Activated CD4-positive, alpha-beta memory T cell treated with anti-CD3 and anti-CD28 coated beads, Interleukin-2, amount 10 ng/mL, durations not matched to agents 7 days and 5 days (primary cell): ENCODE measurements at regions not wholly inside any gene's neighbourhood (a gene's known extent, or its start where the extent isn't known, plus 50 kb on each side); places are given as distances from the start of the nearest gene placed in this dataset.

Experiments used
- CTCF ChIA-PET: fragments of 350-600 bp; sonication (Branson Sonifier 250); formaldehyde crosslinking; loops from one replicate; lab custom pipeline; 2021; ENCODE audit warnings: antibody characterized with exemption, inconsistent platforms; lab: Charles Lee
- POLR2A ChIA-PET: fragments of 350-600 bp; sonication (Branson Sonifier 250); formaldehyde crosslinking; loops from one replicate; lab custom pipeline; 2021; ENCODE audit warnings: antibody characterized with exemption; lab: Charles Lee
- DNase-seq: peaks from one replicate; pipeline ENCODE4 v3.0.0-alpha.2; 2020
- H3K27ac Mint-ChIP-seq: one replicate; pipeline ENCODE4 v1.8.0; 2021; ENCODE audit warnings: mild to moderate bottlenecking, mixed read lengths
- H3K27me3 Mint-ChIP-seq: one replicate; pipeline ENCODE4 v1.8.0; 2021; ENCODE audit warnings: mixed read lengths
- H3K36me3 Mint-ChIP-seq: one replicate; pipeline ENCODE4 v1.8.0; 2021; ENCODE audit warnings: low read depth, mixed read lengths
- H3K4me1 Mint-ChIP-seq: one replicate; pipeline ENCODE4 v1.8.0; 2021; ENCODE audit warnings: mixed read lengths
- H3K4me3 Mint-ChIP-seq: one replicate; pipeline ENCODE4 v1.8.0; 2021; ENCODE audit warnings: mild to moderate bottlenecking, mixed read lengths
- H3K9me3 Mint-ChIP-seq: one replicate; pipeline ENCODE4 v1.8.0; 2021; ENCODE audit warnings: mixed read lengths

- no peak for DNase-seq
- ChIA-PET CTCF (no interaction called here), POLR2A (no interaction called here)
- Mint-ChIP-seq H3K27me3 (peaks cover 31% of the 10 kb centered on the region), H3K36me3 (peaks cover 11% of the 10 kb centered on the region), H3K4me1 (no peaks in the 10 kb centered on the region), H3K4me3 (no peak overlapping the region), H3K27ac (no peak overlapping the region), H3K9me3 (peaks cover 18% of the 10 kb centered on the region)
Measured at GRCh38 chr17:77716289-77716926, 242.1 kb upstream of the TNRC6C start.

GRCh38 chr17:77717941-77718668, 240.4 kb upstream of the TNRC6C start:
- H3K4me3 Mint-ChIP-seq: no peak overlapping the region
- H3K36me3 Mint-ChIP-seq: peaks cover 11% of the 10 kb centered on the region
- POLR2A ChIA-PET: no interaction called here
- H3K9me3 Mint-ChIP-seq: peaks cover 18% of the 10 kb centered on the region
- H3K27me3 Mint-ChIP-seq: peaks cover 28% of the 10 kb centered on the region
- H3K27ac Mint-ChIP-seq: no peak overlapping the region
- CTCF ChIA-PET: no interaction called here
- DNase-seq: peak; percentile 8
- H3K4me1 Mint-ChIP-seq: no peaks in the 10 kb centered on the region

GRCh38 chr17:77718669-77718961, 239.9 kb upstream of the TNRC6C start:
- no peak overlapping the region for H3K4me3 Mint-ChIP-seq
- POLR2A ChIA-PET: no interaction called here
- no peaks in the 10 kb centered on the region for H3K4me1 Mint-ChIP-seq
- peaks cover 11% of the 10 kb centered on the region for H3K36me3 Mint-ChIP-seq
- no peak for DNase-seq
- H3K27ac Mint-ChIP-seq: no peak overlapping the region
- CTCF ChIA-PET: no interaction called here
- peaks cover 25% of the 10 kb centered on the region for H3K27me3 Mint-ChIP-seq
- H3K9me3 Mint-ChIP-seq: peaks cover 18% of the 10 kb centered on the region

GRCh38 chr17:77719806-77720205, 238.7 kb upstream of the TNRC6C start:
- Mint-ChIP-seq H3K9me3 (peaks cover 15% of the 10 kb centered on the region), H3K4me1 (no peaks in the 10 kb centered on the region), H3K4me3 (no peak overlapping the region), H3K27me3 (peaks cover 21% of the 10 kb centered on the region), H3K36me3 (peaks cover 7% of the 10 kb centered on the region), H3K27ac (no peak overlapping the region)
- no peak for DNase-seq
- ChIA-PET POLR2A (no interaction called here), CTCF (no interaction called here)

- H3K9me3 Mint-ChIP-seq: peaks cover 14% of the 10 kb centered on the region
- peaks cover 7% of the 10 kb centered on the region for H3K36me3 Mint-ChIP-seq
- no peaks in the 10 kb centered on the region for H3K4me1 Mint-ChIP-seq
- POLR2A ChIA-PET: no interaction called here
- peaks cover 15% of the 10 kb centered on the region for H3K27me3 Mint-ChIP-seq
- CTCF ChIA-PET: no interaction called here
- no peak overlapping the region for H3K4me3 Mint-ChIP-seq
- H3K27ac Mint-ChIP-seq: no peak overlapping the region
- DNase-seq: peak; percentile 13
Measured at GRCh38 chr17:77720946-77721845, 237.3 kb upstream of the TNRC6C start.

GRCh38 chr17:77721846-77722160, 236.7 kb upstream of the TNRC6C start:
- Mint-ChIP-seq H3K4me1 (no peaks in the 10 kb centered on the region), H3K36me3 (peaks cover 4% of the 10 kb centered on the region), H3K27me3 (peaks cover 11% of the 10 kb centered on the region), H3K4me3 (no peak overlapping the region), H3K27ac (no peak overlapping the region), H3K9me3 (peaks cover 10% of the 10 kb centered on the region)
- peak; percentile 7 for DNase-seq
- POLR2A ChIA-PET: no interaction called here
- CTCF ChIA-PET: no interaction called here

- peaks cover under 1% of the 10 kb centered on the region for H3K4me1 Mint-ChIP-seq
- CTCF ChIA-PET: no interaction called here
- no peak overlapping the region for H3K4me3 Mint-ChIP-seq
- H3K27ac Mint-ChIP-seq: no peak overlapping the region
- peaks cover 4% of the 10 kb centered on the region for H3K36me3 Mint-ChIP-seq
- no peak for DNase-seq
- peaks cover 10% of the 10 kb centered on the region for H3K9me3 Mint-ChIP-seq
- POLR2A ChIA-PET: interaction anchor here (0.6 kb wide), 1 partner anchor 260 kb away, joined by 3 read pairs; no protein-coding TSS in a partner anchor
- peaks cover 8% of the 10 kb centered on the region for H3K27me3 Mint-ChIP-seq
Measured at GRCh38 chr17:77722366-77722765, 236.1 kb upstream of the TNRC6C start.

- no peak for DNase-seq
- Mint-ChIP-seq H3K27ac (no peak overlapping the region), H3K4me1 (peaks cover 3% of the 10 kb centered on the region), H3K36me3 (peaks cover 4% of the 10 kb centered on the region), H3K4me3 (no peak overlapping the region), H3K27me3 (peaks cover 5% of the 10 kb centered on the region), H3K9me3 (peaks cover 7% of the 10 kb centered on the region)
- CTCF ChIA-PET: no interaction called here
- POLR2A ChIA-PET: interaction anchor here (0.6 kb wide), 1 partner anchor 259 kb away, joined by 3 read pairs; no protein-coding TSS in a partner anchor
Measured at GRCh38 chr17:77723071-77723908, 235.2 kb upstream of the TNRC6C start.

- peaks cover 4% of the 10 kb centered on the region for H3K27me3 Mint-ChIP-seq
- peaks cover 3% of the 10 kb centered on the region for H3K4me1 Mint-ChIP-seq
- H3K4me3 Mint-ChIP-seq: no peak overlapping the region
- DNase-seq: no peak
- no peak overlapping the region for H3K27ac Mint-ChIP-seq
- CTCF ChIA-PET: no interaction called here
- H3K9me3 Mint-ChIP-seq: no peaks in the 10 kb centered on the region
- POLR2A ChIA-PET: no interaction called here
- H3K36me3 Mint-ChIP-seq: no peaks in the 10 kb centered on the region
Measured at GRCh38 chr17:77723909-77724875, 234.3 kb upstream of the TNRC6C start.

GRCh38 chr17:77724876-77725615, 233.5 kb upstream of the TNRC6C start:
- Mint-ChIP-seq H3K27ac (no peak overlapping the region), H3K27me3 (peaks cover 12% of the 10 kb centered on the region), H3K9me3 (no peaks in the 10 kb centered on the region), H3K36me3 (no peaks in the 10 kb centered on the region), H3K4me3 (no peak overlapping the region), H3K4me1 (peaks cover 3% of the 10 kb centered on the region)
- DNase-seq: no peak
- ChIA-PET CTCF (no interaction called here), POLR2A (no interaction called here)

GRCh38 chr17:77725846-77726245, 232.7 kb upstream of the TNRC6C start:
- peaks cover 3% of the 10 kb centered on the region for H3K4me1 Mint-ChIP-seq

More at GRCh38 chr17:77725846-77726245, 232.7 kb upstream of the TNRC6C start:
- Mint-ChIP-seq H3K4me3 (no peak overlapping the region), H3K9me3 (no peaks in the 10 kb centered on the region), H3K27me3 (peaks cover 17% of the 10 kb centered on the region), H3K27ac (no peak overlapping the region), H3K36me3 (no peaks in the 10 kb centered on the region)
- DNase-seq: no peak
- CTCF ChIA-PET: no interaction called here
- POLR2A ChIA-PET: no interaction called here
